OCI-LY7 (cell line): ENCODE measurements at regions not wholly inside any gene's neighbourhood (a gene's known extent, or its start where the extent isn't known, plus 50 kb on each side); places are given as distances from the start of the nearest gene placed in this dataset.

Experiments used
- BruUV-seq: library from RNA; stranded (reverse); fragments of 400-500 nt; replicated peaks from 2 replicates; lab custom pipeline; 2021; lab: Mats Ljungman, UMichigan
- CTCF ChIA-PET: fragments of 300-600 bp; sonication (Branson Sonifier 250); formaldehyde crosslinking; loops from one replicate; lab custom pipeline; 2022; ENCODE audit warnings: antibody characterized with exemption; ENCODE audit not compliant: unreplicated experiment; lab: Charles Lee
- POLR2A ChIA-PET: fragments of 300-600 bp; sonication (Branson Sonifier 250); formaldehyde crosslinking; loops from one replicate; lab custom pipeline; 2022; ENCODE audit warnings: antibody characterized with exemption; lab: Charles Lee
- DNase-seq: peaks from one replicate; pipeline ENCODE4 v3.0.0-alpha.2; 2015; ENCODE audit warnings: low spot score
- H2AFZ ChIP-seq: fragments of 200-600 bp; sonication (generic), shearing (Covaris generic); 2 replicates; pipeline ENCODE4 v1.6.1; 2014; ENCODE audit warnings: mild to moderate bottlenecking, antibody characterized with exemption, low read length, moderate library complexity
- H3K27ac ChIP-seq: fragments of 200-600 bp; sonication (generic); 2 replicates; pipeline ENCODE4 v1.5.1; 2014; ENCODE audit warnings: mixed run types, low read depth, mild to moderate bottlenecking, moderate library complexity, low read length, inconsistent platforms; ENCODE audit not compliant: poor library complexity, severe bottlenecking
- H3K36me3 ChIP-seq: fragments of 200-600 bp; sonication (generic); 2 replicates; pipeline ENCODE4 v1.6.1; 2014; ENCODE audit warnings: mild to moderate bottlenecking, antibody characterized with exemption, low read length, moderate library complexity, mixed read lengths; ENCODE audit not compliant: insufficient read depth
- H3K4me1 ChIP-seq: fragments of 200-600 bp; sonication (generic); 2 replicates; pipeline ENCODE4 v1.5.1; 2014; ENCODE audit warnings: mild to moderate bottlenecking, low read length; ENCODE audit not compliant: insufficient read depth, poor library complexity, severe bottlenecking
- H3K4me2 ChIP-seq: fragments of 200-600 bp; sonication (generic); 2 replicates; pipeline ENCODE4 v1.6.1; 2014; ENCODE audit warnings: mild to moderate bottlenecking, low read length
- H3K4me3 ChIP-seq: fragments of 200-600 bp; sonication (generic); 2 replicates; pipeline ENCODE4 v1.5.1; 2014; ENCODE audit warnings: mild to moderate bottlenecking, low read depth, low read length; ENCODE audit not compliant: poor library complexity, severe bottlenecking
- H3K79me2 ChIP-seq: fragments of 200-600 bp; sonication (generic); 2 replicates; pipeline ENCODE4 v1.6.1; 2016; ENCODE audit warnings: low read depth, mild to moderate bottlenecking, low read length, moderate library complexity, mixed read lengths; ENCODE audit not compliant: insufficient read depth
- H3K9me2 ChIP-seq: fragments of 200-600 bp; sonication (generic); 2 replicates; pipeline ENCODE4 v1.6.1; 2016; ENCODE audit warnings: mild to moderate bottlenecking, low read length, mixed read lengths; ENCODE audit not compliant: insufficient read depth
- H3K9me3 ChIP-seq: fragments of 200-600 bp; sonication (generic); 2 replicates; pipeline ENCODE4 v1.6.1; 2014; ENCODE audit warnings: mild to moderate bottlenecking, mixed run types, low read length, mixed read lengths
- H4K20me1 ChIP-seq: fragments of 200-600 bp; sonication (generic); 2 replicates; pipeline ENCODE4 v1.6.1; 2014; ENCODE audit warnings: mild to moderate bottlenecking, antibody characterized with exemption, low read length, moderate library complexity, mixed read lengths; ENCODE audit not compliant: insufficient read depth
- EZH2phosphoT487 ChIP-seq: fragments of 200-600 bp; sonication (generic); IDR thresholded peaks from 2 replicates; pipeline ENCODE4 v1.6.1; 2018; ENCODE audit warnings: low read depth, borderline replicate concordance, mild to moderate bottlenecking, mixed run types, antibody characterized with exemption, low read length, moderate library complexity, mixed read lengths
- intact Hi-C: fragments of 100-400 bp; cut with micrococcal nuclease; formaldehyde crosslinking; loops from one replicate; pipeline ENCODE4 v1.10.0; 2022; ENCODE audit not compliant: unreplicated experiment
- TF ChIP-seq, protein P1 (sequence below): fragments of 200-600 bp; sonication (generic); conservative IDR thresholded peaks from 2 replicates; pipeline ENCODE4 v1.5.1; 2014; ENCODE audit warnings: mild to moderate bottlenecking, antibody characterized with exemption, low read length, moderate library complexity, mixed read lengths

- no peaks in the 10 kb centered on the region for H3K9me3 ChIP-seq
- no peaks in the 10 kb centered on the region for H3K9me2 ChIP-seq
- no peak for DNase-seq
- H3K27ac ChIP-seq = no peak overlapping the region
- TF ChIP-seq, protein P1, sequence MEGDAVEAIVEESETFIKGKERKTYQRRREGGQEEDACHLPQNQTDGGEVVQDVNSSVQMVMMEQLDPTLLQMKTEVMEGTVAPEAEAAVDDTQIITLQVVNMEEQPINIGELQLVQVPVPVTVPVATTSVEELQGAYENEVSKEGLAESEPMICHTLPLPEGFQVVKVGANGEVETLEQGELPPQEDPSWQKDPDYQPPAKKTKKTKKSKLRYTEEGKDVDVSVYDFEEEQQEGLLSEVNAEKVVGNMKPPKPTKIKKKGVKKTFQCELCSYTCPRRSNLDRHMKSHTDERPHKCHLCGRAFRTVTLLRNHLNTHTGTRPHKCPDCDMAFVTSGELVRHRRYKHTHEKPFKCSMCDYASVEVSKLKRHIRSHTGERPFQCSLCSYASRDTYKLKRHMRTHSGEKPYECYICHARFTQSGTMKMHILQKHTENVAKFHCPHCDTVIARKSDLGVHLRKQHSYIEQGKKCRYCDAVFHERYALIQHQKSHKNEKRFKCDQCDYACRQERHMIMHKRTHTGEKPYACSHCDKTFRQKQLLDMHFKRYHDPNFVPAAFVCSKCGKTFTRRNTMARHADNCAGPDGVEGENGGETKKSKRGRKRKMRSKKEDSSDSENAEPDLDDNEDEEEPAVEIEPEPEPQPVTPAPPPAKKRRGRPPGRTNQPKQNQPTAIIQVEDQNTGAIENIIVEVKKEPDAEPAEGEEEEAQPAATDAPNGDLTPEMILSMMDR = no peak
- TF ChIP-seq EZH2phosphoT487 = no peak
- no peaks in the 10 kb centered on the region for H3K79me2 ChIP-seq
- H2AFZ ChIP-seq = no peak overlapping the region
- BruUV-seq = no TSS peak
- intact Hi-C loops = no loop called here
- H3K4me1 ChIP-seq = no peaks in the 10 kb centered on the region
- POLR2A ChIA-PET = no interaction called here
- no peaks in the 10 kb centered on the region for H4K20me1 ChIP-seq
- H3K4me2 ChIP-seq = no peak overlapping the region
- CTCF ChIA-PET = no interaction called here
- H3K4me3 ChIP-seq = no peak overlapping the region
- no peaks in the 10 kb centered on the region for H3K36me3 ChIP-seq
These were observed 201.1 kb upstream of the SOX1 start for GRCh38 chr13:111865826-111866225.

DNA sequence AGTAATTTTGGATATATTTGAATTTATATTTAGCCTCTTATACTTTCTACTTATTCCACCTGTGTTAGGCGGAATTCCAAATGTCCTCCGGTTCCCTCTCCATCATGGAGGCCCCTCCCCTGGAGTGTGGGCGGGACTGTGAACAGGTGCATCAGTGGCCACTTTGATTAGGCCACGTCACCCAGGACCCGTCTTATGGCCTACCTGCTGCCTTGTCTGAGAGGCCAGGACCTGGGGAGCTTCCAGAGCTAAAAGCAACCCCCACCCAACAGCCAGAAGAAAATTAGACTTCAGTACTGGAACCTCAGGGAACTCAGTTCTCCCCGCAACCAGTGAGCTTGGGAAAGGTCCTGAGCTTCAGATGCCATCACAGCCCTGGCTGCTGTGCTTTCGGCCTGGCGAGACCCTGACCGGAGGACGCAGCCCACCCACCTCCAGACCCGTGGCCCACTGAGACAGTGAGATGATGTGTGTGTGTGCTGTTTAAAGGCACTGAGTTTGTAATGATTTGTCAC is 200.2 kb upstream of the SOX1 start:
- Histone ChIP-seq H3K4me3 (no peak overlapping the region), H3K4me2 (no peak overlapping the region), H3K36me3 (no peaks in the 10 kb centered on the region), H2AFZ (no peak overlapping the region), H3K27ac (no peak overlapping the region), H4K20me1 (no peaks in the 10 kb centered on the region), H3K79me2 (no peaks in the 10 kb centered on the region), H3K4me1 (no peaks in the 10 kb centered on the region), H3K9me3 (no peaks in the 10 kb centered on the region), H3K9me2 (no peaks in the 10 kb centered on the region)
- DNase-seq = no peak
- ChIA-PET CTCF (no interaction called here), POLR2A (no interaction called here)
- no peak for TF ChIP-seq EZH2phosphoT487
- TF ChIP-seq, protein P1 = no peak
- no TSS peak for BruUV-seq
- intact Hi-C loops = no loop called here

- no peak for DNase-seq
- Histone ChIP-seq H3K79me2 (no peaks in the 10 kb centered on the region), H3K36me3 (no peaks in the 10 kb centered on the region), H3K9me3 (no peaks in the 10 kb centered on the region), H4K20me1 (no peaks in the 10 kb centered on the region), H3K27ac (no peak overlapping the region), H3K4me2 (no peak overlapping the region), H3K4me1 (no peaks in the 10 kb centered on the region), H3K4me3 (no peak overlapping the region), H2AFZ (no peak overlapping the region), H3K9me2 (no peaks in the 10 kb centered on the region)
- intact Hi-C loops = no loop called here
- ChIA-PET CTCF (no interaction called here), POLR2A (no interaction called here)
- TF ChIP-seq, protein P1 = no peak
- TF ChIP-seq EZH2phosphoT487 = no peak
- no TSS peak for BruUV-seq
These were observed 199.3 kb upstream of the SOX1 start for GRCh38 chr13:111867657-111868056.
